NT2/D1 (cell line): ENCODE measurements at regions not wholly inside any gene's neighbourhood (a gene's known extent, or its start where the extent isn't known, plus 50 kb on each side); places are given as distances from the start of the nearest gene placed in this dataset.

ENCODE experiments used
- SUZ12 ChIP-seq: IDR thresholded peaks from 2 replicates; pipeline ENCODE4 v1.6.1; 2011; ENCODE audit not compliant: insufficient read length, insufficient read depth; ENCODE audit errors: extremely low read depth
- YY1 ChIP-seq: IDR thresholded peaks from 2 replicates; pipeline ENCODE4 v1.6.1; 2011; ENCODE audit not compliant: insufficient read length, insufficient read depth
- ZNF274 ChIP-seq: IDR thresholded peaks from 2 replicates; pipeline ENCODE4 v1.6.1; 2011; ENCODE audit warnings: mild to moderate bottlenecking, low read depth, low read length

DNA sequence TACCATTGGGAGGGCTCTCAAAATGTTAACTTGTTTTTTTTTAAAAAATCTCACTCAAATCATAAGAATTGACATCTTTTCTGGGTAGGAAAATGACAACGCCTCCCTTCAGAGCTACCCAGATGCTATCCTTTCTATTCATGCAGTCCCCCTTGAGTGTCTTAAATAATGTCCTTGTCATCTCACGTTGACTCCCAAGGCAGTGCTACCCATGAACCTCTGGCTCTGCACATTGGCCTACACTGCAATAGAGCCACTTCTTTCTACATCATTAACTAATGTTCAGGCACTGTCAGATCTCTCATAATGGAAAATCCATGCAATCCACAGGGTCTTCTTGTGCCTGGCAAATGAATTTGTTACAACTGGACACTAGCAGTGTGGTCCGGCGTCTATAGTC, 569.8 kb upstream of the ZFHX3 start:
- TF ChIP-seq YY1 (no peak), ZNF274 (no peak), SUZ12 (no peak)
